ENCODE measurements at regions not wholly inside any gene's neighbourhood (a gene's known extent, or its start where the extent isn't known, plus 50 kb on each side); places are given as distances from the start of the nearest gene placed in this dataset.
A peak's percentile ranks its signal among the peaks of the same experiment; 100 is the strongest.

- DNase-seq (ENCODE audit: low read depth), result no peak
These were observed 96.3 kb upstream of the PDC start for GRCh38 chr1:186557147-186557777.

GRCh38 chr1:186550832-186551231 is 89.9 kb upstream of the PDC start:
- DNase-seq (ENCODE audit: low read depth), result no peak

- DNase-seq (ENCODE audit: low read depth), result no peak
These were observed 80.1 kb upstream of the PDC start for GRCh38 chr1:186541003-186541402.

- DNase-seq (ENCODE audit: low read depth), result no peak
These were observed 79.6 kb upstream of the PDC start for GRCh38 chr1:186540521-186540920.

GRCh38 chr1:186536273-186536890 is 75.5 kb upstream of the PDC start:
- DNase-seq (ENCODE audit: low read depth), result no peak

GRCh38 chr1:186535388-186536133 is 74.6 kb upstream of the PDC start:
- peak; percentile 79 for DNase-seq (ENCODE audit: low read depth)

- no peak for DNase-seq (ENCODE audit: low read depth)
These were observed 73.5 kb upstream of the PDC start for GRCh38 chr1:186534401-186534800.

- DNase-seq (ENCODE audit: low read depth), result no peak
These were observed 71.6 kb upstream of the PDC start for GRCh38 chr1:186532466-186532865.

GRCh38 chr1:186531561-186532165 is 70.7 kb upstream of the PDC start:
- DNase-seq (ENCODE audit: low read depth), result peak; percentile 46

GRCh38 chr1:186530109-186530508 is 69.2 kb upstream of the PDC start:
- DNase-seq (ENCODE audit: low read depth), result no peak

GRCh38 chr1:186519982-186520381 is 59.1 kb upstream of the PDC start:
- DNase-seq (ENCODE audit: low read depth), result no peak

- DNase-seq (ENCODE audit: low read depth), result no peak
These were observed 58.0 kb upstream of the PDC start for GRCh38 chr1:186518822-186519381.

GRCh38 chr1:186518395-186518794 is 57.5 kb upstream of the PDC start:
- DNase-seq (ENCODE audit: low read depth), result no peak

GRCh38 chr1:186514367-186514766 is 53.5 kb upstream of the PDC start:
- DNase-seq (ENCODE audit: low read depth), result no peak

GRCh38 chr1:186513526-186513925 is 52.6 kb upstream of the PDC start:
- no peak for DNase-seq (ENCODE audit: low read depth)

GRCh38 chr1:186512698-186513457 is 52.0 kb upstream of the PDC start:
- no peak for DNase-seq (ENCODE audit: low read depth)

GRCh38 chr1:186511761-186512637 is 51.1 kb upstream of the PDC start:
- no peak for DNase-seq (ENCODE audit: low read depth)
